Osteocyte (in vitro differentiated cells): ENCODE measurements at regions not wholly inside any gene's neighbourhood (a gene's known extent, or its start where the extent isn't known, plus 50 kb on each side); places are given as distances from the start of the nearest gene placed in this dataset.

Source experiments
- DNase-seq: peaks from one replicate; pipeline ENCODE4 v3.0.0; 2021; ENCODE audit warnings: mixed read lengths; ENCODE audit not compliant: unreplicated experiment; ENCODE audit errors: extremely low spot score
- H3K27ac Mint-ChIP-seq: one replicate; pipeline ENCODE4 v1.8.0; 2021; ENCODE audit warnings: mild to moderate bottlenecking, mixed read lengths; ENCODE audit not compliant: unreplicated experiment
- H3K27me3 Mint-ChIP-seq: one replicate; pipeline ENCODE4 v1.8.0; 2021; ENCODE audit warnings: mixed read lengths; ENCODE audit not compliant: unreplicated experiment
- H3K36me3 Mint-ChIP-seq: one replicate; pipeline ENCODE4 v1.8.0; 2021; ENCODE audit warnings: mixed read lengths; ENCODE audit not compliant: unreplicated experiment
- H3K4me1 Mint-ChIP-seq: one replicate; pipeline ENCODE4 v1.8.0; 2021; ENCODE audit warnings: mixed read lengths; ENCODE audit not compliant: unreplicated experiment
- H3K4me3 Mint-ChIP-seq: one replicate; pipeline ENCODE4 v1.8.0; 2021; ENCODE audit warnings: mild to moderate bottlenecking, moderate library complexity, mixed read lengths; ENCODE audit not compliant: unreplicated experiment
- H3K9me3 Mint-ChIP-seq: one replicate; pipeline ENCODE4 v1.8.0; 2021; ENCODE audit warnings: mixed read lengths; ENCODE audit not compliant: unreplicated experiment
- CTCF ChIP-seq: fragments of 200-600 bp; sonication (generic); IDR thresholded peaks from 2 replicates; pipeline ENCODE4 v1.5.0; 2021; ENCODE audit warnings: antibody characterized with exemption, mild to moderate bottlenecking, moderate library complexity

GRCh38 chr6:133160536-133160935 is 80.6 kb upstream of the EYA4 start:
- no peaks in the 10 kb centered on the region for H3K9me3 Mint-ChIP-seq
- no peaks in the 10 kb centered on the region for H3K4me1 Mint-ChIP-seq
- DNase-seq = no peak
- TF ChIP-seq CTCF = no peak
- no peaks in the 10 kb centered on the region for H3K36me3 Mint-ChIP-seq
- H3K27ac Mint-ChIP-seq = no peak overlapping the region
- H3K27me3 Mint-ChIP-seq = peaks cover 14% of the 10 kb centered on the region
- no peak overlapping the region for H3K4me3 Mint-ChIP-seq

- Mint-ChIP-seq H3K36me3 (no peaks in the 10 kb centered on the region), H3K27ac (no peak overlapping the region), H3K27me3 (peaks cover 10% of the 10 kb centered on the region), H3K4me3 (no peak overlapping the region), H3K9me3 (no peaks in the 10 kb centered on the region), H3K4me1 (no peaks in the 10 kb centered on the region)
- DNase-seq = no peak
- no peak for TF ChIP-seq CTCF
These were observed 75.9 kb upstream of the EYA4 start for GRCh38 chr6:133165235-133165634.

GRCh38 chr6:133166766-133167165 is 74.4 kb upstream of the EYA4 start:
- Mint-ChIP-seq H3K27me3 (peaks cover 10% of the 10 kb centered on the region), H3K4me3 (no peak overlapping the region), H3K4me1 (no peaks in the 10 kb centered on the region), H3K36me3 (no peaks in the 10 kb centered on the region), H3K27ac (no peak overlapping the region), H3K9me3 (no peaks in the 10 kb centered on the region)
- DNase-seq = no peak
- TF ChIP-seq CTCF = no peak

GRCh38 chr6:133169901-133170300 is 71.3 kb upstream of the EYA4 start:
- no peak for DNase-seq
- H3K9me3 Mint-ChIP-seq = no peaks in the 10 kb centered on the region
- peaks cover 13% of the 10 kb centered on the region for H3K27me3 Mint-ChIP-seq
- no peak overlapping the region for H3K4me3 Mint-ChIP-seq
- no peak for TF ChIP-seq CTCF
- H3K4me1 Mint-ChIP-seq = no peaks in the 10 kb centered on the region
- H3K36me3 Mint-ChIP-seq = no peaks in the 10 kb centered on the region
- no peak overlapping the region for H3K27ac Mint-ChIP-seq

- Mint-ChIP-seq H3K4me3 (no peak overlapping the region), H3K36me3 (no peaks in the 10 kb centered on the region), H3K4me1 (no peaks in the 10 kb centered on the region), H3K27me3 (peaks cover 10% of the 10 kb centered on the region), H3K9me3 (no peaks in the 10 kb centered on the region), H3K27ac (no peak overlapping the region)
- DNase-seq = no peak
- no peak for TF ChIP-seq CTCF
These were observed 70.6 kb upstream of the EYA4 start for GRCh38 chr6:133170602-133171001.
